HCT116 (cell line): ENCODE measurements at regions not wholly inside any gene's neighbourhood (a gene's known extent, or its start where the extent isn't known, plus 50 kb on each side); places are given as distances from the start of the nearest gene placed in this dataset.

Experiments
- ATAC-seq: fragments of 200-7000 bp; cut with Tn5 transposase; 2 replicates; pipeline ENCODE4 v1.9.1; 2020; ENCODE audit warnings: mild to moderate bottlenecking, moderate library complexity
- BruUV-seq: library from RNA; stranded (reverse); fragments of 400-500 nt; replicated peaks from 2 replicates; lab custom pipeline; 2021; lab: Mats Ljungman, UMichigan
- CTCF ChIA-PET: fragments of 300-600 bp; sonication (Branson Sonifier 250); formaldehyde crosslinking; loops from one replicate; lab custom pipeline; 2021; ENCODE audit warnings: antibody characterized with exemption; lab: Charles Lee
- POLR2A ChIA-PET: fragments of 300-600, 350-600 bp; sonication (Branson Sonifier 250); formaldehyde crosslinking; loops from one replicate; lab custom pipeline; 2021; ENCODE audit warnings: antibody characterized with exemption; lab: Charles Lee
- RAD21 ChIA-PET, 2 experiments: fragments of 300-600 bp; sonication (Branson Sonifier 250); formaldehyde crosslinking; loops; one replicate each; lab custom pipeline; 2023; ENCODE audit warnings: low total read pairs in 2 of 2; ENCODE audit not compliant: uncharacterized antibody in 2 of 2, unreplicated experiment in 2 of 2, low non-redundant PET in 1 of 2; lab: Charles Lee
- DNase-seq: peaks from one replicate; pipeline ENCODE4 v3.0.0-alpha.2; 2010; ENCODE audit warnings: low read depth, low spot score
- H2AFZ ChIP-seq: fragments of 200-600 bp; shearing (Covaris generic), sonication (generic); 2 replicates; pipeline ENCODE4 v1.6.1; 2017; ENCODE audit warnings: low read depth, mixed run types, mixed read lengths, antibody characterized with exemption, low read length; ENCODE audit not compliant: poor library complexity, severe bottlenecking
- H3K27ac ChIP-seq: 2 replicates; pipeline ENCODE4 v1.5.1; 2012; ENCODE audit warnings: low read depth, low read length
- H3K27me3 ChIP-seq: fragments of 200-600 bp; sonication (generic); 2 replicates; pipeline ENCODE4 v1.6.1; 2016; ENCODE audit warnings: mixed run types, low read length, mixed read lengths; ENCODE audit not compliant: insufficient read depth
- H3K36me3 ChIP-seq, 2 experiments: fragments of 200-500 bp in 1 of 2; fragments of 200-600 bp in 1 of 2; sonication (Bioruptor generic) in 1 of 2; sonication (generic) in 1 of 2; 2 replicates each; pipeline versions ENCODE4 v1.5.1 to v1.6.1; 2014 to 2016; ENCODE audit warnings: low read length in 2 of 2, inconsistent platforms in 1 of 2, mixed read lengths in 1 of 2, mixed run types in 1 of 2; ENCODE audit not compliant: insufficient read depth in 2 of 2, control insufficient read depth in 1 of 2
- H3K4me1 ChIP-seq, 2 experiments: fragments of 200-600 bp in 1 of 2; sonication (generic) in 1 of 2; 2 replicates each; pipeline versions ENCODE4 v1.5.1 to v1.6.1; 2012 to 2017; ENCODE audit warnings: low read length in 2 of 2, inconsistent platforms in 1 of 2, mild to moderate bottlenecking in 1 of 2, mixed read lengths in 1 of 2, mixed run types in 1 of 2, moderate library complexity in 1 of 2; ENCODE audit not compliant: insufficient read depth in 2 of 2, control insufficient read depth in 1 of 2
- H3K4me2 ChIP-seq: fragments of 200-600 bp; sonication (generic); 2 replicates; pipeline ENCODE4 v1.6.1; 2017; ENCODE audit warnings: mixed run types, low read length, mixed read lengths
- H3K4me3 ChIP-seq, 2 experiments: fragments of 200-600 bp in 1 of 2; sonication (generic) in 1 of 2; replicated peaks in 1 of 2; 2 replicates each; pipeline ENCODE4 v1.5.1; 2011 to 2016; ENCODE audit warnings: low read length in 2 of 2, control low read depth in 1 of 2, low read depth in 1 of 2, mild to moderate bottlenecking in 1 of 2, mixed read lengths in 1 of 2, mixed run types in 1 of 2
- H3K79me2 ChIP-seq: fragments of 200-600 bp; sonication (generic); 2 replicates; pipeline ENCODE4 v1.6.1; 2017; ENCODE audit warnings: mild to moderate bottlenecking, mixed run types, low read length, moderate library complexity, mixed read lengths; ENCODE audit not compliant: insufficient read depth
- H3K9ac ChIP-seq: fragments of 200-600 bp; sonication (generic); 2 replicates; pipeline ENCODE4 v1.6.1; 2016; ENCODE audit warnings: low read length, mixed read lengths
- H3K9me2 ChIP-seq: fragments of 200-600 bp; sonication (generic), shearing (Covaris generic); 2 replicates; pipeline ENCODE4 v1.6.1; 2017; ENCODE audit warnings: mixed run types, mild to moderate bottlenecking, moderate library complexity; ENCODE audit not compliant: insufficient read depth
- H3K9me3 ChIP-seq, 2 experiments: fragments of 200-500 bp in 1 of 2; fragments of 200-600 bp in 1 of 2; sonication (Bioruptor generic) in 1 of 2; sonication (generic) in 1 of 2; 2 replicates each; pipeline ENCODE4 v1.6.1; 2014 to 2017; ENCODE audit warnings: low read length in 2 of 2, mixed read lengths in 2 of 2, inconsistent platforms in 1 of 2, low read depth in 1 of 2, mild to moderate bottlenecking in 1 of 2, mixed run types in 1 of 2, moderate library complexity in 1 of 2; ENCODE audit not compliant: control insufficient read depth in 1 of 2, insufficient read depth in 1 of 2
- H4K20me1 ChIP-seq: fragments of 200-600 bp; sonication (generic), shearing (Covaris generic); 2 replicates; pipeline ENCODE4 v1.6.1; 2017; ENCODE audit warnings: mixed run types, mild to moderate bottlenecking, moderate library complexity; ENCODE audit not compliant: insufficient read depth
- EZH2phosphoT487 ChIP-seq: fragments of 200-600 bp; IDR thresholded peaks from 2 replicates; pipeline ENCODE4 v1.6.1; 2018; ENCODE audit warnings: antibody characterized with exemption, borderline replicate concordance
- FOSL1 ChIP-seq: IDR thresholded peaks from 2 replicates; pipeline ENCODE4 v1.6.1; 2012; ENCODE audit warnings: low read depth
- POLR2AphosphoS5 ChIP-seq: IDR thresholded peaks from 2 replicates; pipeline ENCODE4 v1.6.1; 2011; ENCODE audit warnings: mild to moderate bottlenecking, low read depth, low read length, moderate library complexity
- REST ChIP-seq: IDR thresholded peaks from 2 replicates; pipeline ENCODE4 v1.6.1; 2012; ENCODE audit warnings: low read depth
- TCF7L2 ChIP-seq: IDR thresholded peaks from 2 replicates; pipeline ENCODE4 v1.7.0; 2011; ENCODE audit warnings: borderline replicate concordance, inconsistent platforms; ENCODE audit not compliant: insufficient read depth, insufficient read length; ENCODE audit errors: extremely low read depth
- YY1 ChIP-seq: IDR thresholded peaks from 2 replicates; pipeline ENCODE4 v1.6.1; 2011; ENCODE audit warnings: low read length, low read depth, moderate library complexity, mild to moderate bottlenecking; ENCODE audit not compliant: insufficient replicate concordance; ENCODE audit errors: extremely low read depth
- ZNF274 ChIP-seq: fragments of 200-500 bp; sonication (Bioruptor generic); IDR thresholded peaks from 2 replicates; pipeline ENCODE4 v1.6.1; 2014; ENCODE audit warnings: mild to moderate bottlenecking, low read depth, low read length, inconsistent platforms
- intact Hi-C: fragments of 100-400 bp; cut with micrococcal nuclease; formaldehyde crosslinking; loops from 2 replicates; pipeline ENCODE4 v1.10.0; 2022

- DNase-seq (no peak), ATAC-seq (no peak)
- ChIA-PET CTCF (no interaction called here), RAD21 (no interaction called here)
- no peak overlapping the region for H3K9ac ChIP-seq
- intact Hi-C loops: loop anchor here (5.0 kb wide), 1 partner anchor 114 kb away; no protein-coding TSS in a partner anchor
- no peaks in the 10 kb centered on the region for H3K9me2 ChIP-seq
- H2AFZ ChIP-seq: no peak overlapping the region
- H3K79me2 ChIP-seq: no peaks in the 10 kb centered on the region
- H3K4me2 ChIP-seq: no peak overlapping the region
- no peaks in the 10 kb centered on the region for H3K9me3 ChIP-seq
- H3K36me3 ChIP-seq: no peaks in the 10 kb centered on the region
- H3K27ac ChIP-seq: no peak overlapping the region
- H3K4me1 ChIP-seq: no peaks in the 10 kb centered on the region
- TF ChIP-seq YY1: no peak
- no peak for TF ChIP-seq TCF7L2
- no peak for TF ChIP-seq POLR2AphosphoS5
- TF ChIP-seq REST: no peak
- TF ChIP-seq ZNF274: no peak
- TF ChIP-seq EZH2phosphoT487: no peak
- TF ChIP-seq FOSL1: no peak
- TF ChIP-seq, all 23 proteins: peak for 0
- no peaks in the 10 kb centered on the region for H4K20me1 ChIP-seq
- BruUV-seq: no TSS peak
- H3K4me3 ChIP-seq: no peak overlapping the region
- H3K27me3 ChIP-seq: peaks cover 47% of the 10 kb centered on the region
- POLR2A ChIA-PET: no interaction called here
Observed at GRCh38 chr13:39148513-39148961, 110.3 kb downstream of the NHLRC3 start.
